ENCODE measurements at regions not wholly inside any gene's neighbourhood (a gene's known extent, or its start where the extent isn't known, plus 50 kb on each side); places are given as distances from the start of the nearest gene placed in this dataset.

GRCh38 chr4:62209757-62210485 is 1009.8 kb downstream of the ADGRL3 start:
- DNase-seq = no peak
- TF ChIP-seq GATA1 (IDR thresholded peaks at IDR 0.05; ENCODE audit: low read depth, low read length) (no peak), POLR2A (IDR thresholded peaks at IDR 0.05; ENCODE audit: low read length) (no peak)

- DNase-seq = no peak
- TF ChIP-seq POLR2A (IDR thresholded peaks at IDR 0.05; ENCODE audit: low read length) = no peak
- TF ChIP-seq GATA1 (IDR thresholded peaks at IDR 0.05; ENCODE audit: low read depth, low read length) = no peak
These were observed 1008.8 kb downstream of the ADGRL3 start for GRCh38 chr4:62208921-62209320.

GRCh38 chr4:62204136-62204535 is 1004.0 kb downstream of the ADGRL3 start:
- TF ChIP-seq POLR2A (IDR thresholded peaks at IDR 0.05; ENCODE audit: low read length) = no peak
- no peak for TF ChIP-seq GATA1 (IDR thresholded peaks at IDR 0.05; ENCODE audit: low read depth, low read length)
- no peak for DNase-seq

- no peak for TF ChIP-seq GATA1 (IDR thresholded peaks at IDR 0.05; ENCODE audit: low read depth, low read length)
- no peak for TF ChIP-seq POLR2A (IDR thresholded peaks at IDR 0.05; ENCODE audit: low read length)
- no peak for DNase-seq
These were observed 999.2 kb downstream of the ADGRL3 start for GRCh38 chr4:62199291-62199810.

GRCh38 chr4:62196338-62196737 is 996.2 kb downstream of the ADGRL3 start:
- TF ChIP-seq POLR2A (IDR thresholded peaks at IDR 0.05; ENCODE audit: low read length) (no peak), GATA1 (IDR thresholded peaks at IDR 0.05; ENCODE audit: low read depth, low read length) (no peak)
- DNase-seq = no peak

- no peak for DNase-seq
- TF ChIP-seq GATA1 (IDR thresholded peaks at IDR 0.05; ENCODE audit: low read depth, low read length) = no peak
- TF ChIP-seq POLR2A (IDR thresholded peaks at IDR 0.05; ENCODE audit: low read length) = no peak
These were observed 994.2 kb downstream of the ADGRL3 start for GRCh38 chr4:62194342-62194741.

- no peak for DNase-seq
- TF ChIP-seq GATA1 (IDR thresholded peaks at IDR 0.05; ENCODE audit: low read depth, low read length) (no peak), POLR2A (IDR thresholded peaks at IDR 0.05; ENCODE audit: low read length) (no peak)
These were observed 993.6 kb downstream of the ADGRL3 start for GRCh38 chr4:62193761-62194160.

GRCh38 chr4:62191451-62192240 is 991.5 kb downstream of the ADGRL3 start:
- TF ChIP-seq POLR2A (IDR thresholded peaks at IDR 0.05; ENCODE audit: low read length) = no peak
- TF ChIP-seq GATA1 (IDR thresholded peaks at IDR 0.05; ENCODE audit: low read depth, low read length) = no peak
- no peak for DNase-seq

- no peak for DNase-seq
- TF ChIP-seq POLR2A (IDR thresholded peaks at IDR 0.05; ENCODE audit: low read length) (no peak), GATA1 (IDR thresholded peaks at IDR 0.05; ENCODE audit: low read depth, low read length) (no peak)
These were observed 970.1 kb downstream of the ADGRL3 start for GRCh38 chr4:62170235-62170634.

- TF ChIP-seq GATA1 (IDR thresholded peaks at IDR 0.05; ENCODE audit: low read depth, low read length) (no peak), POLR2A (IDR thresholded peaks at IDR 0.05; ENCODE audit: low read length) (no peak)
These were observed 968.6 kb downstream of the ADGRL3 start for GRCh38 chr4:62168681-62169080.

GRCh38 chr4:62162606-62163005 is 962.5 kb downstream of the ADGRL3 start:
- TF ChIP-seq GATA1 (IDR thresholded peaks at IDR 0.05; ENCODE audit: low read depth, low read length) (no peak), POLR2A (IDR thresholded peaks at IDR 0.05; ENCODE audit: low read length) (no peak)
- no peak for DNase-seq

More at GRCh38 chr4:62168681-62169080, 968.6 kb downstream of the ADGRL3 start:
- no peak for DNase-seq

GRCh38 chr4:62161446-62161845 is 961.3 kb downstream of the ADGRL3 start:
- no peak for TF ChIP-seq POLR2A (IDR thresholded peaks at IDR 0.05; ENCODE audit: low read length)
- no peak for TF ChIP-seq GATA1 (IDR thresholded peaks at IDR 0.05; ENCODE audit: low read depth, low read length)
- DNase-seq = no peak

GRCh38 chr4:62159876-62160275 is 959.8 kb downstream of the ADGRL3 start:
- TF ChIP-seq GATA1 (IDR thresholded peaks at IDR 0.05; ENCODE audit: low read depth, low read length) (no peak), POLR2A (IDR thresholded peaks at IDR 0.05; ENCODE audit: low read length) (no peak)
- no peak for DNase-seq

GRCh38 chr4:62159306-62159705 is 959.2 kb downstream of the ADGRL3 start:
- no peak for DNase-seq
- TF ChIP-seq POLR2A (IDR thresholded peaks at IDR 0.05; ENCODE audit: low read length) (no peak), GATA1 (IDR thresholded peaks at IDR 0.05; ENCODE audit: low read depth, low read length) (no peak)

All from erythroblast (primary cell).